PC-9 (cell line): ENCODE measurements at regions not wholly inside any gene's neighbourhood (a gene's known extent, or its start where the extent isn't known, plus 50 kb on each side); places are given as distances from the start of the nearest gene placed in this dataset.

Experiments used
- BruUV-seq: library from RNA; stranded (reverse); fragments of 400-500 nt; replicated peaks from 2 replicates; lab custom pipeline; 2021; lab: Mats Ljungman, UMichigan
- CTCF ChIA-PET: fragments of 300-600 bp; sonication (Branson Sonifier 250); formaldehyde crosslinking; loops from one replicate; lab custom pipeline; 2022; ENCODE audit warnings: antibody characterized with exemption; lab: Charles Lee
- POLR2A ChIA-PET: fragments of 300-600 bp; sonication (Branson Sonifier 250); formaldehyde crosslinking; loops from one replicate; lab custom pipeline; 2022; ENCODE audit warnings: antibody characterized with exemption; ENCODE audit not compliant: unreplicated experiment; lab: Charles Lee
- DNase-seq, 2 experiments: peaks; one replicate each; pipeline versions ENCODE4 v3.0.0 to v3.0.0-alpha.2; 2015 to 2022; ENCODE audit warnings: mixed read lengths in 1 of 2
- H2AFZ ChIP-seq: fragments of 200-600 bp; sonication (generic); 2 replicates; pipeline ENCODE4 v1.8.1; 2017; ENCODE audit warnings: antibody characterized with exemption
- H3F3A ChIP-seq: fragments of 200-600 bp; sonication (generic); 2 replicates; pipeline ENCODE4 v1.8.1; 2017; ENCODE audit warnings: antibody characterized with exemption, mild to moderate bottlenecking, low read depth; ENCODE audit not compliant: insufficient read depth
- H3K27ac ChIP-seq: fragments of 200-600 bp; sonication (generic); 2 replicates; pipeline ENCODE4 v1.6.1; 2016; ENCODE audit warnings: mixed run types
- H3K27me3 ChIP-seq: fragments of 200-600 bp; sonication (generic); 2 replicates; pipeline ENCODE4 v1.6.1; 2016; ENCODE audit warnings: low read depth, mixed run types; ENCODE audit not compliant: insufficient read depth
- H3K36me3 ChIP-seq: fragments of 200-600 bp; sonication (generic); 2 replicates; pipeline ENCODE4 v1.6.1; 2016; ENCODE audit warnings: low read depth, mixed run types
- H3K4me1 ChIP-seq: fragments of 200-600 bp; sonication (generic); replicated peaks from 2 replicates; pipeline ENCODE4 v1.6.1; 2016; ENCODE audit warnings: mixed run types; ENCODE audit not compliant: insufficient read depth
- H3K4me2 ChIP-seq: fragments of 200-600 bp; sonication (generic); 2 replicates; pipeline ENCODE4 v1.6.1; 2017; ENCODE audit warnings: mixed run types
- H3K4me3 ChIP-seq: fragments of 200-600 bp; sonication (generic); 2 replicates; pipeline ENCODE4 v1.6.1; 2016; ENCODE audit warnings: mixed run types
- H3K79me2 ChIP-seq: fragments of 200-600 bp; sonication (generic); 2 replicates; pipeline ENCODE4 v1.6.1; 2017; ENCODE audit warnings: low read depth, mixed run types
- H3K9me2 ChIP-seq: fragments of 200-600 bp; sonication (generic); 2 replicates; pipeline ENCODE4 v1.8.1; 2017; ENCODE audit warnings: mild to moderate bottlenecking; ENCODE audit not compliant: insufficient read depth
- H3K9me3 ChIP-seq: fragments of 200-600 bp; sonication (generic); 2 replicates; pipeline ENCODE4 v1.8.1; 2016; ENCODE audit warnings: low read depth; ENCODE audit not compliant: insufficient read depth
- H4K20me1 ChIP-seq: fragments of 200-600 bp; sonication (generic); 2 replicates; pipeline ENCODE4 v1.8.1; 2017; ENCODE audit not compliant: insufficient read depth
- EZH2 ChIP-seq: fragments of 200-600 bp; sonication (generic); IDR thresholded peaks from 2 replicates; pipeline ENCODE4 v1.8.0; 2017; ENCODE audit warnings: antibody characterized with exemption, low read depth
- intact Hi-C: fragments of 100-400 bp; cut with micrococcal nuclease; formaldehyde crosslinking; loops from one replicate; pipeline ENCODE4 v1.10.0; 2022; ENCODE audit not compliant: unreplicated experiment
- TF ChIP-seq, protein P1 (sequence below): fragments of 200-600 bp; sonication (generic); conservative IDR thresholded peaks from 2 replicates; pipeline ENCODE4 v1.6.1; 2017; ENCODE audit warnings: mixed run types, antibody characterized with exemption, mild to moderate bottlenecking, moderate library complexity

GRCh38 chr5:125602184-125602583 is 821.0 kb upstream of the GRAMD2B start:
- TF ChIP-seq, protein P1, sequence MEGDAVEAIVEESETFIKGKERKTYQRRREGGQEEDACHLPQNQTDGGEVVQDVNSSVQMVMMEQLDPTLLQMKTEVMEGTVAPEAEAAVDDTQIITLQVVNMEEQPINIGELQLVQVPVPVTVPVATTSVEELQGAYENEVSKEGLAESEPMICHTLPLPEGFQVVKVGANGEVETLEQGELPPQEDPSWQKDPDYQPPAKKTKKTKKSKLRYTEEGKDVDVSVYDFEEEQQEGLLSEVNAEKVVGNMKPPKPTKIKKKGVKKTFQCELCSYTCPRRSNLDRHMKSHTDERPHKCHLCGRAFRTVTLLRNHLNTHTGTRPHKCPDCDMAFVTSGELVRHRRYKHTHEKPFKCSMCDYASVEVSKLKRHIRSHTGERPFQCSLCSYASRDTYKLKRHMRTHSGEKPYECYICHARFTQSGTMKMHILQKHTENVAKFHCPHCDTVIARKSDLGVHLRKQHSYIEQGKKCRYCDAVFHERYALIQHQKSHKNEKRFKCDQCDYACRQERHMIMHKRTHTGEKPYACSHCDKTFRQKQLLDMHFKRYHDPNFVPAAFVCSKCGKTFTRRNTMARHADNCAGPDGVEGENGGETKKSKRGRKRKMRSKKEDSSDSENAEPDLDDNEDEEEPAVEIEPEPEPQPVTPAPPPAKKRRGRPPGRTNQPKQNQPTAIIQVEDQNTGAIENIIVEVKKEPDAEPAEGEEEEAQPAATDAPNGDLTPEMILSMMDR = no peak
- Histone ChIP-seq H3K79me2 (no peaks in the 10 kb centered on the region), H3F3A (no peaks in the 10 kb centered on the region), H3K4me2 (no peak overlapping the region), H3K9me2 (no peaks in the 10 kb centered on the region), H2AFZ (no peak overlapping the region), H3K4me1 (no peaks in the 10 kb centered on the region), H3K9me3 (no peaks in the 10 kb centered on the region), H3K36me3 (no peaks in the 10 kb centered on the region), H3K27ac (no peak overlapping the region), H3K27me3 (no peaks in the 10 kb centered on the region), H4K20me1 (no peaks in the 10 kb centered on the region), H3K4me3 (no peak overlapping the region)
- intact Hi-C loops = no loop called here
- no TSS peak for BruUV-seq
- no peak for DNase-seq
- POLR2A ChIA-PET = no interaction called here
- CTCF ChIA-PET = no interaction called here

DNA sequence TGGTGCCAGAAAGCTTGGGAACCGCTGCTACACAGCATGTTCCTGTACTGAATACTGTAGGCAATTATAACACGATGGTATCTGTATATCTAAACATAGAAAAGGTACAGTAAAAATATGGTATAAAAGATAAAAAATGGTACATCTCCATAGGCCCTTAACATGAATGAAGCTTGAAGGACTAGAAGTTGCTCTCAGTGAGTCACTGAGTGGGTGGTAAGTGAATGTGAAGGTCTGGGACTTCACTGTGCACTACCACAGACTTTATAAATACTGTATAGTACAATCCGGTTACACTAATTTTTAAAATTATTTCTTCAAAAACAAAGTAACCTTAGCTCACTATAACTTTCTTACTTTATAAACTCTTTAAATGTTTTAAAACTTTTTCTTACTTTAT is 819.9 kb upstream of the GRAMD2B start:
- intact Hi-C loops = no loop called here
- H3K9me2 ChIP-seq = no peaks in the 10 kb centered on the region
- no peak for DNase-seq
- ChIA-PET POLR2A (no interaction called here), CTCF (no interaction called here)
- H3K4me3 ChIP-seq = no peak overlapping the region
- H2AFZ ChIP-seq = no peak overlapping the region
- H3K27me3 ChIP-seq = no peaks in the 10 kb centered on the region
- no peak for TF ChIP-seq EZH2
- TF ChIP-seq, protein P1 = no peak
- no TSS peak for BruUV-seq
- no peaks in the 10 kb centered on the region for H3F3A ChIP-seq
- H3K4me2 ChIP-seq = no peak overlapping the region
- H4K20me1 ChIP-seq = no peaks in the 10 kb centered on the region
- no peaks in the 10 kb centered on the region for H3K36me3 ChIP-seq
- no peaks in the 10 kb centered on the region for H3K4me1 ChIP-seq
- H3K27ac ChIP-seq = no peak overlapping the region
- H3K9me3 ChIP-seq = no peaks in the 10 kb centered on the region
- no peaks in the 10 kb centered on the region for H3K79me2 ChIP-seq

- DNase-seq = no peak
- Histone ChIP-seq H4K20me1 (no peaks in the 10 kb centered on the region), H3K27me3 (no peaks in the 10 kb centered on the region), H3K4me1 (no peaks in the 10 kb centered on the region), H3K79me2 (no peaks in the 10 kb centered on the region), H3K4me2 (no peak overlapping the region), H3K9me2 (no peaks in the 10 kb centered on the region), H3K4me3 (no peak overlapping the region), H3F3A (no peaks in the 10 kb centered on the region), H3K27ac (no peak overlapping the region), H2AFZ (no peak overlapping the region), H3K9me3 (no peaks in the 10 kb centered on the region), H3K36me3 (no peaks in the 10 kb centered on the region)
- BruUV-seq = no TSS peak
- POLR2A ChIA-PET = no interaction called here
- intact Hi-C loops = no loop called here
- TF ChIP-seq, protein P1 = no peak
- no peak for TF ChIP-seq EZH2
- CTCF ChIA-PET = no interaction called here
Observed at GRCh38 chr5:125604104-125604503, 819.1 kb upstream of the GRAMD2B start.
